Neural progenitor cell (in vitro differentiated cells): ENCODE measurements at regions not wholly inside any gene's neighbourhood (a gene's known extent, or its start where the extent isn't known, plus 50 kb on each side); places are given as distances from the start of the nearest gene placed in this dataset.

Source experiments
- CTCF ChIP-seq: fragments of 200-600 bp; sonication (generic); IDR thresholded peaks from 2 replicates; pipeline ENCODE4 v1.5.1; 2017; ENCODE audit warnings: antibody characterized with exemption, mild to moderate bottlenecking
- EZH2 ChIP-seq: fragments of 200-600 bp; sonication (generic); IDR thresholded peaks from 2 replicates; pipeline ENCODE4 v1.6.1; 2017; ENCODE audit warnings: antibody characterized with exemption, mild to moderate bottlenecking, moderate library complexity

GRCh38 chr14:89565607-89566006, 148.6 kb upstream of the FOXN3 start:
- TF ChIP-seq CTCF, result no peak
- TF ChIP-seq EZH2, result no peak
